Fibroblast of skin of scalp (primary cell): ENCODE measurements at regions not wholly inside any gene's neighbourhood (a gene's known extent, or its start where the extent isn't known, plus 50 kb on each side); places are given as distances from the start of the nearest gene placed in this dataset.
A peak's percentile ranks its signal among the peaks of the same experiment; 100 is the strongest.
"Not testable (repeated sequence)": the region's sequence is repeated elsewhere in the genome, so short reads cannot be mapped to it uniquely, and the experiment has no call there.

Experiments
- DNase-seq: peaks from one replicate; pipeline ENCODE4 v3.0.0-alpha.2; 2013

- DNase-seq = no peak
Measured at GRCh38 chr6:94215552-94215951, 796.2 kb upstream of the EPHA7 start.

GRCh38 chr6:94213226-94213625, 793.9 kb upstream of the EPHA7 start:
- no peak for DNase-seq

GRCh38 chr6:94196891-94197290, 777.5 kb upstream of the EPHA7 start:
- no peak for DNase-seq

GRCh38 chr6:94190030-94190429, 770.7 kb upstream of the EPHA7 start:
- DNase-seq = no peak

- no peak for DNase-seq
Measured at GRCh38 chr6:94184666-94185464, 765.5 kb upstream of the EPHA7 start.

GRCh38 chr6:94177429-94177828, 758.1 kb upstream of the EPHA7 start:
- DNase-seq = no peak

GRCh38 chr6:94175465-94175864, 756.1 kb upstream of the EPHA7 start:
- DNase-seq = no peak

GRCh38 chr6:94163877-94164276, 744.5 kb upstream of the EPHA7 start:
- no peak for DNase-seq

GRCh38 chr6:94150886-94151285, 731.5 kb upstream of the EPHA7 start:
- DNase-seq = no peak

GRCh38 chr6:94144807-94145206, 725.4 kb upstream of the EPHA7 start:
- no peak for DNase-seq

- DNase-seq = not testable (repeated sequence)
Measured at GRCh38 chr6:94137178-94137577, 717.8 kb upstream of the EPHA7 start.

GRCh38 chr6:94133106-94133505, 713.7 kb upstream of the EPHA7 start:
- DNase-seq = no peak

GRCh38 chr6:94131271-94131670, 711.9 kb upstream of the EPHA7 start:
- DNase-seq = no peak

- no peak for DNase-seq
Measured at GRCh38 chr6:94130478-94130877, 711.1 kb upstream of the EPHA7 start.

- DNase-seq = no peak
Measured at GRCh38 chr6:94129926-94130325, 710.6 kb upstream of the EPHA7 start.

GRCh38 chr6:94127716-94128115, 708.4 kb upstream of the EPHA7 start:
- no peak for DNase-seq

GRCh38 chr6:94124333-94124732, 705.0 kb upstream of the EPHA7 start:
- no peak for DNase-seq

GRCh38 chr6:94121094-94121493, 701.7 kb upstream of the EPHA7 start:
- DNase-seq = no peak

- no peak for DNase-seq
Measured at GRCh38 chr6:94099072-94099471, 679.7 kb upstream of the EPHA7 start.

- DNase-seq = no peak
Measured at GRCh38 chr6:94095961-94096360, 676.6 kb upstream of the EPHA7 start.

- no peak for DNase-seq
Measured at GRCh38 chr6:94089941-94090340, 670.6 kb upstream of the EPHA7 start.

GRCh38 chr6:94088870-94089269, 669.5 kb upstream of the EPHA7 start:
- no peak for DNase-seq

- DNase-seq = no peak
Measured at GRCh38 chr6:94074764-94075163, 655.4 kb upstream of the EPHA7 start.

- DNase-seq = peak; percentile 1
Measured at GRCh38 chr6:94071835-94072234, 652.5 kb upstream of the EPHA7 start.
